ENCODE measurements at regions not wholly inside any gene's neighbourhood (a gene's known extent, or its start where the extent isn't known, plus 50 kb on each side); places are given as distances from the start of the nearest gene placed in this dataset.

DNA sequence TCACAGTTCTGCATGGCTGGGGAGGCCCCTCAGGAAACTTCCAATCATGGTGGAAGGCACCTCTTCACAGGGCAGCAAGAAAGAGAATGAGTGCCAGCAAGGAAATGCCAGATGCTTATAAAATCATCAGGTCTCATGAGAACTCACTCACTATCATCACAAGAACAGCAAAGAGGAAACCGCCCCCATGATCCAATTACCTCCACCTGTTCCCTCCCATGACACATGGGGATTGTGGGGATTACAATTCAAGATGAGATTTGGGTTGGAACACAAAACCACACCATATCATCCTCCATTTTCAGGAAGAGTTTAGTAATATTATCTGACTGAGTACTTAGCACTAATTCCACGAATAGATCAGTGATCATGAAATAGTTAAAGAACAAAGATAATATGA lies 244.2 kb downstream of the LMO4 start:
- Mint-ChIP-seq H3K4me1 (no peaks in the 10 kb centered on the region), H3K4me3 (no peak overlapping the region), H3K36me3 (no peaks in the 10 kb centered on the region), H3K9me3 (no peaks in the 10 kb centered on the region), H3K27ac (no peak overlapping the region), H3K27me3 (peaks cover 0 to 8% of the 10 kb centered on the region in 2 donors)
- ChIA-PET POLR2A (no interaction called here), CTCF (interaction anchor here in 1 of 2 donors (0.7 kb wide), 1 partner anchor 60 kb away, joined by 3 read pairs; no protein-coding TSS in a partner anchor)
- Histone ChIP-seq H3K36me3 (ENCODE audit: control insufficient read depth in 2 of 2, extremely low read depth in 1 of 2, insufficient read depth in 1 of 2, low read length in 1 of 2) (no peaks in the 10 kb centered on the region), H3K4me3 (ENCODE audit: control insufficient read depth in 1 of 2, extremely low read depth in 1 of 2, low read length in 1 of 2) (no peak overlapping the region), H3K27me3 (replicated peaks in 1 of 2; ENCODE audit: control insufficient read depth in 2 of 2, extremely low read depth in 1 of 2, insufficient read depth in 2 of 2, low read length in 1 of 2) (no peaks in the 10 kb centered on the region), H3K9me3 (no peaks in the 10 kb centered on the region), H3K27ac (ENCODE audit: low read length) (no peak overlapping the region), H3K4me1 (ENCODE audit: control insufficient read depth in 1 of 2, extremely low read depth in 1 of 2, insufficient read depth in 2 of 2, low read length in 2 of 2) (no peaks in the 10 kb centered on the region)
- ATAC-seq (replicated peaks in 1 of 4), result no peak
- no CpG with 5 or more reads among the region's 2 CpGs for WGBS (ENCODE audit: insufficient coverage)
- DNase-seq, result no peak

DNA sequence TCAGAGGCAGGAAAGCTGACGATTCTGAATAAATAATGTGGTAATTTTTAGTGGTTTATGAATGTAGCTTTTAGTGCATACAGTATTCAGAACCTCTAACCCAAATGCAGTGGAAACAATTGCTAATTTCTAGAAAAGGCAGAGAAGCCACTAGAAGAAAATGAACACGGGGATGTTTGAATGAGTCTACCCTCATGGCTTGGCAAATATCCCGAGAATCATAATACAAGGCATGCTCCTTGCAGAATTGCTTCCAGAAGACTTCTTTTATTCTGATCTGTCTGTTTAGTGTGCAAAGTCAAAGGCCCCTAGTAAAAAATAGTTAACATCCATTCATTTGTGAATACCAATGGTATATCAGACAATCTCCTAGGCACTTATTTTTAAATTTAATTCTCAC lies 246.8 kb downstream of the LMO4 start:
- Histone ChIP-seq H3K36me3 (ENCODE audit: control insufficient read depth in 2 of 2, extremely low read depth in 1 of 2, insufficient read depth in 1 of 2, low read length in 1 of 2) (no peaks in the 10 kb centered on the region), H3K27ac (ENCODE audit: low read length) (no peak overlapping the region), H3K4me3 (ENCODE audit: control insufficient read depth in 1 of 2, extremely low read depth in 1 of 2, low read length in 1 of 2) (no peak overlapping the region), H3K4me1 (ENCODE audit: control insufficient read depth in 1 of 2, extremely low read depth in 1 of 2, insufficient read depth in 2 of 2, low read length in 2 of 2) (no peaks in the 10 kb centered on the region), H3K27me3 (replicated peaks in 1 of 2; ENCODE audit: control insufficient read depth in 2 of 2, extremely low read depth in 1 of 2, insufficient read depth in 2 of 2, low read length in 1 of 2) (peaks cover 0 to 5% of the 10 kb centered on the region in 2 experiments), H3K9me3 (no peaks in the 10 kb centered on the region)
- H3K27me3 Mint-ChIP-seq, result peaks cover 5 to 11% of the 10 kb centered on the region in 2 donors
- no peaks in the 10 kb centered on the region for H3K36me3 Mint-ChIP-seq
- no peaks in the 10 kb centered on the region for H3K9me3 Mint-ChIP-seq
- no peak overlapping the region for H3K4me3 Mint-ChIP-seq
- POLR2A ChIA-PET, result interaction anchor here in 1 of 2 donors (0.6 kb wide), 1 partner anchor 1237 kb away, joined by 3 read pairs; no protein-coding TSS in a partner anchor
- CTCF ChIA-PET, result no interaction called here
- no peaks in the 10 kb centered on the region for H3K4me1 Mint-ChIP-seq
- ATAC-seq (replicated peaks in 1 of 4), result no peak
- DNase-seq, result no peak
- 60% methylated on average over 2 of the region's 3 CpGs for WGBS (ENCODE audit: insufficient coverage)
- no peak overlapping the region for H3K27ac Mint-ChIP-seq

DNA sequence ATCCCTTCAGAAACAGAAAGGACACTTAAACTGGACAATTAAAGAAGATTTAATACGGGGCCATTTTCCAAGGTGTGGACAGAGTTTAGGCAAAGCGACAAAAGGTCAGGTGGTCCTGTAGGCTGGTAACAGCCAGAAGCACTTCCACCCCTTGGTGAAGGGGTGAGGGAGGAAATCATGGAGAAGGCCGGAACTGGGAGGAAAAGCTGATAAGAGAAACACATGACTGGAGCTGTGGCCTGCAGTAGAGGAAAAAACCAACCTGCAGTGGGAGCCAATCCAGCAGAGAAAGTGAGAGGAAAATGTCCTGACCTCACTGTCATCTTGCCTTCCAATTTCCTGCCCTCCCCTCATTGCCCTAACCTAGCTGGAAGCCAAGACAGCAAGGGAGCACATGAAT lies 249.8 kb downstream of the LMO4 start:
- no peaks in the 10 kb centered on the region for H3K9me3 ChIP-seq
- no peak for ATAC-seq (replicated peaks in 1 of 4)
- Mint-ChIP-seq H3K27me3 (peaks cover 7% of the 10 kb centered on the region in 2 donors), H3K4me1 (no peaks in the 10 kb centered on the region), H3K9me3 (no peaks in the 10 kb centered on the region), H3K4me3 (no peak overlapping the region), H3K36me3 (no peaks in the 10 kb centered on the region), H3K27ac (no peak overlapping the region)
- whole genome bisulfite sequencing (ENCODE audit: insufficient coverage), result 0% methylated on average over 1 of the region's 3 CpGs
- DNase-seq, result no peak
- H3K36me3 ChIP-seq (ENCODE audit: control insufficient read depth in 2 of 2, extremely low read depth in 1 of 2, insufficient read depth in 1 of 2, low read length in 1 of 2), result no peaks in the 10 kb centered on the region
- H3K27ac ChIP-seq (ENCODE audit: low read length), result no peak overlapping the region
- ChIA-PET POLR2A (no interaction called here), CTCF (no interaction called here)
- peaks cover 0 to 8% of the 10 kb centered on the region in 2 experiments for H3K27me3 ChIP-seq (replicated peaks in 1 of 2; ENCODE audit: control insufficient read depth in 2 of 2, extremely low read depth in 1 of 2, insufficient read depth in 2 of 2, low read length in 1 of 2)
- H3K4me1 ChIP-seq (ENCODE audit: control insufficient read depth in 1 of 2, extremely low read depth in 1 of 2, insufficient read depth in 2 of 2, low read length in 2 of 2), result no peaks in the 10 kb centered on the region
- no peak overlapping the region for H3K4me3 ChIP-seq (ENCODE audit: control insufficient read depth in 1 of 2, extremely low read depth in 1 of 2, low read length in 1 of 2)

DNA sequence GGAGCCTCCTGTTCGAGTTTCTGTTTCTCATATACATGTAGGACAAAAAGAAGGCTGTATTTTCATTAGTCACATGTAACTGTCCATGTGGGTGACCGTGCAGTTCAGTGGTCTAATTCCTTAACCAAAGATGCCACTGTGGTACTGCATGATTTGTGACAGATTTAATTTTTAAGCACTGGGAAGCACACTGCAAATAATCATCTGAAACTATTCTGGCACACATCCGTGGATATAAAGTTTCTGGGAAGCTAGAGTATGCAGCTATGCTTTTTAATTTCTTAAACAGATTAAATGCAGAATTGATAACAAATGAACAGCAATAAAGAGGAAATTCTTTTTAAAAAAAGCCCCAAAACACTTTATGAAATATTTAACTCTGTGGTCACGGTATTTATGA lies 254.8 kb downstream of the LMO4 start:
- Mint-ChIP-seq H3K27ac (no peak overlapping the region), H3K4me3 (no peak overlapping the region), H3K36me3 (no peaks in the 10 kb centered on the region), H3K4me1 (no peaks in the 10 kb centered on the region), H3K27me3 (peaks cover under 1 to 5% of the 10 kb centered on the region in 2 donors), H3K9me3 (no peaks in the 10 kb centered on the region)
- CTCF ChIA-PET, result no interaction called here
- no CpG with 5 or more reads among the region's 4 CpGs for WGBS (ENCODE audit: insufficient coverage)
- Histone ChIP-seq H3K4me1 (ENCODE audit: control insufficient read depth in 1 of 2, extremely low read depth in 1 of 2, insufficient read depth in 2 of 2, low read length in 2 of 2) (no peaks in the 10 kb centered on the region), H3K27ac (ENCODE audit: low read length) (no peak overlapping the region), H3K36me3 (ENCODE audit: control insufficient read depth in 2 of 2, extremely low read depth in 1 of 2, insufficient read depth in 1 of 2, low read length in 1 of 2) (no peaks in the 10 kb centered on the region), H3K9me3 (no peaks in the 10 kb centered on the region), H3K27me3 (replicated peaks in 1 of 2; ENCODE audit: control insufficient read depth in 2 of 2, extremely low read depth in 1 of 2, insufficient read depth in 2 of 2, low read length in 1 of 2) (peaks cover 0 to 8% of the 10 kb centered on the region in 2 experiments), H3K4me3 (ENCODE audit: control insufficient read depth in 1 of 2, extremely low read depth in 1 of 2, low read length in 1 of 2) (no peak overlapping the region)
- ATAC-seq (replicated peaks in 1 of 4) (no peak), DNase-seq (no peak)
- POLR2A ChIA-PET, result no interaction called here

DNA sequence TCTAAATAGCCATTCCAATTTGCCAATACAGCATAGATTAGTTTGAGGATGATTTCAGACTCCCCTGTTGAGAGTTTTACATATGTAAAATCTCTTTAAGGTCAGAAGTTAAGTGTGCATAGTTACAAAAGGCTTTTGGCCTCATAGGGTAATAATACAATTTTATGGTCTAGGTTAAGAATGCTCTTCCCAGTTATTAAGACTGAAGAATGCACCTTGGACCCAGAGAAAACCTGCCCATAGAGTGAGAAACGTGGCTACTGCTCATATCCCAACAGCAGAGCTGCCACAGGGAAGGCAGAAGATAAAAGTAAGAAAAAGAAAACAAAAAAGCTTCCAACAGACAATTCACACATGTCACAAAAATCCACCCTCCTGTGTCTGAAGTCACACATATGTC lies 255.9 kb downstream of the LMO4 start:
- H3K27ac ChIP-seq (ENCODE audit: low read length), result no peak overlapping the region
- Mint-ChIP-seq H3K9me3 (no peaks in the 10 kb centered on the region), H3K4me3 (no peak overlapping the region), H3K27me3 (peaks cover 0 to 2% of the 10 kb centered on the region in 2 donors), H3K4me1 (no peaks in the 10 kb centered on the region), H3K36me3 (no peaks in the 10 kb centered on the region), H3K27ac (no peak overlapping the region)
- no CpG with 5 or more reads among the region's 1 CpG for WGBS (ENCODE audit: insufficient coverage)
- ChIA-PET POLR2A (interaction anchor here in 1 of 2 donors (0.6 kb wide), 1 partner anchor 730 kb away, joined by 3 read pairs; no protein-coding TSS in a partner anchor), CTCF (interaction anchor here in 1 of 2 donors (0.7 kb wide), 1 partner anchor 259 kb away, joined by 3 read pairs; no protein-coding TSS in a partner anchor)
- H3K36me3 ChIP-seq (ENCODE audit: control insufficient read depth in 2 of 2, extremely low read depth in 1 of 2, insufficient read depth in 1 of 2, low read length in 1 of 2), result no peaks in the 10 kb centered on the region
- no peaks in the 10 kb centered on the region for H3K9me3 ChIP-seq
- DNase-seq (no peak), ATAC-seq (replicated peaks in 1 of 4) (no peak)
- H3K4me3 ChIP-seq (ENCODE audit: control insufficient read depth in 1 of 2, extremely low read depth in 1 of 2, low read length in 1 of 2), result no peak overlapping the region
- peaks cover 0 to 3% of the 10 kb centered on the region in 2 experiments for H3K27me3 ChIP-seq (replicated peaks in 1 of 2; ENCODE audit: control insufficient read depth in 2 of 2, extremely low read depth in 1 of 2, insufficient read depth in 2 of 2, low read length in 1 of 2)
- H3K4me1 ChIP-seq (ENCODE audit: control insufficient read depth in 1 of 2, extremely low read depth in 1 of 2, insufficient read depth in 2 of 2, low read length in 2 of 2), result no peaks in the 10 kb centered on the region

DNA sequence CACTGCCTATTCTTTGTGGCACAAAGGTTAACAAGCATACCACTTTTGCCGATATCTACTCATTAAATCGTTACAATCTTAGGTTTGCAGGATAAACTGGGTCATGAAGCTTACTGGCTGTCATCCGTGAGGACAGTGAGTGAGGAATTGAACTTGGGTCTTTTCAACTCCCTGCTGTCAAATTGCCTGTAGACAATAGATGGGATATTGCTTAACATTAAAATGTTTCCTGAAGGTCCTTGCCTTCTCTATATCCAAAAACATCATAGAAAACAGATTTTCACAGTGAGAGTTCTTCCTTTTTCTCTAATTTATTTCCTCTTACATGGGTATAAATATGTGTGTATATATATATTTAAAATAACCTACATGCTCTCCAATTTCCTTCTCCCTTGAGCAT lies 257.8 kb downstream of the LMO4 start:
- ATAC-seq (replicated peaks in 1 of 4) (no peak), DNase-seq (no peak)
- no peaks in the 10 kb centered on the region for H3K36me3 ChIP-seq (ENCODE audit: control insufficient read depth in 2 of 2, extremely low read depth in 1 of 2, insufficient read depth in 1 of 2, low read length in 1 of 2)
- H3K4me1 ChIP-seq (ENCODE audit: control insufficient read depth in 1 of 2, extremely low read depth in 1 of 2, insufficient read depth in 2 of 2, low read length in 2 of 2), result no peaks in the 10 kb centered on the region
- ChIA-PET POLR2A (no interaction called here), CTCF (interaction anchor here in 1 of 2 donors (0.5 to 0.6 kb wide), 2 partner anchors 30 to 490 kb away, joined by 3 to 4 read pairs; no protein-coding TSS in a partner anchor)
- Mint-ChIP-seq H3K27ac (no peak overlapping the region), H3K36me3 (no peaks in the 10 kb centered on the region), H3K4me1 (no peaks in the 10 kb centered on the region), H3K9me3 (no peaks in the 10 kb centered on the region), H3K4me3 (no peak overlapping the region), H3K27me3 (peaks cover 0 to 2% of the 10 kb centered on the region in 2 donors)
- H3K4me3 ChIP-seq (ENCODE audit: control insufficient read depth in 1 of 2, extremely low read depth in 1 of 2, low read length in 1 of 2), result no peak overlapping the region
- no CpG with 5 or more reads among the region's 3 CpGs for WGBS (ENCODE audit: insufficient coverage)
- H3K27me3 ChIP-seq (replicated peaks in 1 of 2; ENCODE audit: control insufficient read depth in 2 of 2, extremely low read depth in 1 of 2, insufficient read depth in 2 of 2, low read length in 1 of 2), result peaks cover 0 to 3% of the 10 kb centered on the region in 2 experiments
- H3K27ac ChIP-seq (ENCODE audit: low read length), result no peak overlapping the region
- H3K9me3 ChIP-seq, result no peaks in the 10 kb centered on the region

DNA sequence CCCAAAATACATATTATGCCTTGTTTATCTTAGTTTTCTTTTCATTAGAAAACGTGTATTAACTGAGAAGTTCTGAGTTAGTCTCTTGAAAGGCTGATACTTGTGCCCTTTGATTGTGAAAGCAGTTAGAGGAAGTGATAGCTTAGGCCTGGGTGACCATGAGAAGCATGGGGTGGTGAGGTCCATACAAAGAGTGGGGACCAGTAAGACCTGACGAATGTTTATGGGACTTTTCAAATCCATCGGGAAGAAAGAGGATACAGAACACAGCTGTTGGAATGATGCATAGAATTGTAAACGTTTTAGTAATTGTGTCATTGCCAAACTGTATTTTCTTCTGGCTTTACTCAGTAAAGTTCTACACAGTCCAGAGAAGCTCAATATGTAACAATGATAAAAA lies 259.8 kb downstream of the LMO4 start:
- no peak overlapping the region for H3K27ac ChIP-seq (ENCODE audit: low read length)
- no peaks in the 10 kb centered on the region for H3K9me3 ChIP-seq
- H3K4me3 ChIP-seq (ENCODE audit: control insufficient read depth in 1 of 2, extremely low read depth in 1 of 2, low read length in 1 of 2), result no peak overlapping the region
- WGBS (ENCODE audit: insufficient coverage), result 91% methylated on average over 3 of the region's 4 CpGs
- Mint-ChIP-seq H3K27me3 (peaks cover 0 to 3% of the 10 kb centered on the region in 2 donors), H3K4me1 (no peaks in the 10 kb centered on the region), H3K27ac (no peak overlapping the region), H3K4me3 (no peak overlapping the region), H3K36me3 (no peaks in the 10 kb centered on the region), H3K9me3 (no peaks in the 10 kb centered on the region)
- DNase-seq (no peak), ATAC-seq (replicated peaks in 1 of 4) (no peak)
- CTCF ChIA-PET, result no interaction called here
- H3K27me3 ChIP-seq (replicated peaks in 1 of 2; ENCODE audit: control insufficient read depth in 2 of 2, extremely low read depth in 1 of 2, insufficient read depth in 2 of 2, low read length in 1 of 2), result no peaks in the 10 kb centered on the region
- no peaks in the 10 kb centered on the region for H3K4me1 ChIP-seq (ENCODE audit: control insufficient read depth in 1 of 2, extremely low read depth in 1 of 2, insufficient read depth in 2 of 2, low read length in 2 of 2)
- POLR2A ChIA-PET, result no interaction called here
- no peaks in the 10 kb centered on the region for H3K36me3 ChIP-seq (ENCODE audit: control insufficient read depth in 2 of 2, extremely low read depth in 1 of 2, insufficient read depth in 1 of 2, low read length in 1 of 2)
